GM12878 (cell line): ENCODE measurements at regions not wholly inside any gene's neighbourhood (a gene's known extent, or its start where the extent isn't known, plus 50 kb on each side); places are given as distances from the start of the nearest gene placed in this dataset.

Source experiments
- ATAC-seq: fragments of 200-7000 bp; cut with Tn5 transposase; 3 replicates; pipeline ENCODE4 v1.9.1; 2020; ENCODE audit warnings: mild to moderate bottlenecking, moderate library complexity
- BruUV-seq: library from RNA; stranded (reverse); fragments of 400-500 nt; replicated peaks from 2 replicates; lab custom pipeline; 2021; lab: Mats Ljungman, UMichigan
- CTCF ChIA-PET: fragments of 300-600 bp; sonication (Branson Sonifier 250); formaldehyde crosslinking; extraction: SDS; loops from one replicate; lab custom pipeline; 2021; ENCODE audit warnings: inconsistent platforms; lab: Yijun Ruan, JAX
- POLR2A ChIA-PET: fragments of 350-600 bp; formaldehyde crosslinking; extraction: SDS; loops from one replicate; lab custom pipeline; 2021; ENCODE audit warnings: inconsistent platforms; lab: Charles Lee
- RAD21 ChIA-PET: fragments of 300-600 bp; sonication (Branson Sonifier 250); formaldehyde crosslinking; loops from one replicate; lab custom pipeline; 2023; ENCODE audit warnings: antibody characterized with exemption; ENCODE audit not compliant: unreplicated experiment; lab: Charles Lee
- SMC1A ChIA-PET: fragments of 300-600 bp; sonication (Branson Sonifier 250); formaldehyde crosslinking; loops from one replicate; lab custom pipeline; 2023; ENCODE audit not compliant: unreplicated experiment, uncharacterized antibody; lab: Charles Lee
- DNase-seq: peaks from one replicate; pipeline ENCODE4 v3.0.0-alpha.2; 2011; ENCODE audit warnings: low read depth, low spot score
- FAIRE-seq: peaks from 3 replicates; lab custom pipeline; 2011; peaks lifted over from hg19 to GRCh38; lab: Jason Lieb, UNC
- H2AFZ ChIP-seq: 2 replicates; pipeline ENCODE4 v1.6.0; 2011; ENCODE audit warnings: low read depth, low read length, control low read depth; ENCODE audit not compliant: control insufficient read depth
- H3K27ac ChIP-seq: 2 replicates; pipeline ENCODE4 v1.5.1; 2011; ENCODE audit warnings: control low read depth; ENCODE audit not compliant: control insufficient read depth, insufficient read depth
- H3K27me3 ChIP-seq, 2 experiments: replicated peaks in 1 of 2; 2 replicates each; pipeline versions ENCODE4 v1.6.0 to v1.6.1; 2011; ENCODE audit warnings: low read length in 1 of 2; ENCODE audit not compliant: control insufficient read depth in 2 of 2, insufficient read depth in 2 of 2
- H3K36me3 ChIP-seq, 2 experiments: 2 replicates each; pipeline ENCODE4 v1.5.1; 2011; ENCODE audit warnings: low read length in 1 of 2; ENCODE audit not compliant: control insufficient read depth in 2 of 2, insufficient read depth in 2 of 2
- H3K4me1 ChIP-seq: 2 replicates; pipeline ENCODE4 v1.6.1; 2011; ENCODE audit warnings: mild to moderate bottlenecking, low read length, moderate library complexity, mixed read lengths; ENCODE audit not compliant: control insufficient read depth, insufficient read depth
- H3K4me2 ChIP-seq: 2 replicates; pipeline ENCODE4 v1.6.0; 2011; ENCODE audit warnings: control low read depth; ENCODE audit not compliant: control insufficient read depth, insufficient read depth
- H3K4me3 ChIP-seq: fragments of 200-600 bp; sonication (generic); 2 replicates; pipeline ENCODE4 v1.5.1; 2016
- H3K79me2 ChIP-seq: 2 replicates; pipeline ENCODE4 v1.6.0; 2011; ENCODE audit warnings: low read length; ENCODE audit not compliant: control insufficient read depth, insufficient read depth
- H3K9ac ChIP-seq: 2 replicates; pipeline ENCODE4 v1.8.0; 2011; ENCODE audit warnings: low read length, control low read depth, mixed read lengths; ENCODE audit not compliant: control insufficient read depth, insufficient read depth
- H3K9me3 ChIP-seq: replicated peaks from 3 replicates; pipeline ENCODE4 v1.5.1; 2011; ENCODE audit warnings: mild to moderate bottlenecking, low read length; ENCODE audit not compliant: control insufficient read depth, insufficient read depth
- H4K20me1 ChIP-seq: 2 replicates; pipeline ENCODE4 v1.6.0; 2011; ENCODE audit not compliant: control insufficient read depth, insufficient read depth
- RCOR1 ChIP-seq: conservative IDR thresholded peaks from 2 replicates; pipeline ENCODE4 v1.6.1; 2012; ENCODE audit warnings: low read depth, low read length, improper control_type of control experiment
- RELA ChIP-seq: fragments of 450-650 bp; IDR thresholded peaks from 2 replicates; pipeline ENCODE4 v1.8.0; 2014; ENCODE audit warnings: borderline replicate concordance; ENCODE audit not compliant: partially characterized antibody
- WGBS: methylation state at CpG from one replicate; pipeline ENCODE4 v1.1.6; 2016; ENCODE audit warnings: low lambda C conversion rate; ENCODE audit not compliant: insufficient replicate concordance, insufficient coverage; ENCODE audit errors: missing lambda C conversion rate; 5-methylcytosine and 5-hydroxymethylcytosine counted together
- in situ Hi-C: fragments of 300-500 bp; cut with MboI; formaldehyde crosslinking; loops from 9 replicates; pipeline ENCODE4 v1.14.3; 2018; ENCODE audit warnings: mixed read lengths
- intact Hi-C: fragments of 100-400 bp; cut with micrococcal nuclease; formaldehyde crosslinking; loops from one replicate; pipeline ENCODE4 v1.14.2; 2022; ENCODE audit not compliant: unreplicated experiment
- TF ChIP-seq, protein P1 (sequence below): IDR thresholded peaks from 2 replicates; pipeline ENCODE4 v1.6.1; 2011; ENCODE audit warnings: mild to moderate bottlenecking, low read depth, low read length, moderate library complexity; ENCODE audit not compliant: insufficient replicate concordance

DNA sequence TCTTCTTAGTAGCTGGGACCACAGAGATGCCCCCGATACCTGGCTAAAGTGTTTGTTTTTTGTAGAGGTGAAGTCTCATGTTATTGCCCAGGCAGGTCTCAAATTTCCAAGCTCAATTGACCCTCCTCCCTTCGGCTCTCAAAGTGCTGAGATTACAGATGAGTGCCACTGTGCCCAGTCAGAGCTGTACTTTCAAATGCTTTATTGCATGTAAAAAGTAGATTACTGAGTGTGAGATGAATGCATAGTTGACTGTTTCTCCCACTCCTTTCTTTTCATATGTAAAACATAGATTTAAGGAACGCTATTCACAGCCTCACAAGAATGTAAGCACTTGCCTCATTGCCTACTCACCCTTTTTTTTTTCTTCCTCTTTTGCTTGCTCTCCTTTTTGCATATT is 984.4 kb upstream of the PABPC4L start (continued):
- TF ChIP-seq, protein P1, sequence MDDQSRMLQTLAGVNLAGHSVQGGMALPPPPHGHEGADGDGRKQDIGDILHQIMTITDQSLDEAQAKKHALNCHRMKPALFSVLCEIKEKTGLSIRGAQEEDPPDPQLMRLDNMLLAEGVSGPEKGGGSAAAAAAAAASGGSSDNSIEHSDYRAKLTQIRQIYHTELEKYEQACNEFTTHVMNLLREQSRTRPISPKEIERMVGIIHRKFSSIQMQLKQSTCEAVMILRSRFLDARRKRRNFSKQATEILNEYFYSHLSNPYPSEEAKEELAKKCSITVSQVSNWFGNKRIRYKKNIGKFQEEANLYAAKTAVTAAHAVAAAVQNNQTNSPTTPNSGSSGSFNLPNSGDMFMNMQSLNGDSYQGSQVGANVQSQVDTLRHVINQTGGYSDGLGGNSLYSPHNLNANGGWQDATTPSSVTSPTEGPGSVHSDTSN: no peak

DNA sequence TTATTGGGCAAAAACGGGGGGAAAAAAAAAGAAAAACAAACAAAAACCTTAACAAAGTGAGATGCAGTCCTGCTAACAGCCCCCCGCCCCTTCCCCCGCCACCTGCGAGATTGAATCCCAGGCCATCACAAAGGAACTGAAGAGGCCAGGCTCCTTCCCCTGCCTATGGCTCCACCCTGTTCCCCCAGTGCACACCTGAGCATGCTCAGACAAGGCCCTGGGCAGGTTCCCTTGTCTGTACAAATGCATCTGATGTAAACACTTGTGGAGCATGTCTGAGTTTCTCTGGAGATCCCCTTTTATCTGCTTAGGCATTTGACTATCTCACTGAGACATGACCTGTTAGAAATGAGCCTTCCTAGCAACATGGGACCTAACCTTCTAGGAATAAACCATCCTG is 983.7 kb upstream of the PABPC4L start:
- Histone ChIP-seq H3K4me1 (no peaks in the 10 kb centered on the region), H3K27me3 (no peaks in the 10 kb centered on the region), H2AFZ (no peak overlapping the region), H3K79me2 (no peaks in the 10 kb centered on the region), H3K9ac (no peak overlapping the region), H3K36me3 (no peaks in the 10 kb centered on the region), H3K4me2 (no peak overlapping the region), H4K20me1 (no peaks in the 10 kb centered on the region), H3K9me3 (no peaks in the 10 kb centered on the region), H3K27ac (no peak overlapping the region), H3K4me3 (no peak overlapping the region)
- 0% methylated on average over 1 of the region's 4 CpGs for WGBS
- ATAC-seq (peak; percentile 77), FAIRE-seq (no peak), DNase-seq (no peak)
- in situ Hi-C loops (no loop called here), intact Hi-C loops (no loop called here)
- ChIA-PET CTCF (no interaction called here), SMC1A (no interaction called here), RAD21 (no interaction called here), POLR2A (interaction anchor here (0.5 kb wide), 1 partner anchor 89 kb away, joined by 3 read pairs; no protein-coding TSS in a partner anchor)
- TF ChIP-seq RELA (no peak), RCOR1 (no peak)
- TF ChIP-seq, protein P1: no peak
- BruUV-seq: no TSS peak
